ENCODE measurements at regions not wholly inside any gene's neighbourhood (a gene's known extent, or its start where the extent isn't known, plus 50 kb on each side); places are given as distances from the start of the nearest gene placed in this dataset.

GRCh38 chr4:163654621-163655020, 160.1 kb downstream of the TMA16 start:
- peaks cover 32% of the 10 kb centered on the region for H3K9me3 ChIP-seq (ENCODE audit: control insufficient read depth, low read length)
- Mint-ChIP-seq H3K27me3 (ENCODE audit: insufficient read depth) (no peaks in the 10 kb centered on the region), H3K9me3 (peaks cover 38% of the 10 kb centered on the region), H3K4me3 (no peak overlapping the region), H3K4me1 (peaks cover 3% of the 10 kb centered on the region), H3K27ac (no peak overlapping the region), H3K36me3 (ENCODE audit: low read depth) (peaks cover 4% of the 10 kb centered on the region)
- no peaks in the 10 kb centered on the region for H3K27me3 ChIP-seq (ENCODE audit: control insufficient read depth, insufficient read depth, low read length, poor library complexity, severe bottlenecking)
- no peaks in the 10 kb centered on the region for H3K4me1 ChIP-seq (ENCODE audit: control insufficient read depth, insufficient read depth, low read length)
- H3K36me3 ChIP-seq (ENCODE audit: control insufficient read depth, insufficient read depth, low read length): no peaks in the 10 kb centered on the region
- no peak for TF ChIP-seq CTCF (conservative IDR thresholded peaks at IDR 0.05)
- 73 to 90% methylated on average over 1 to 2 of the region's 2 CpGs for WGBS, 2 experiments (ENCODE audit: insufficient coverage in 1 of 2, insufficient read length in 1 of 2)
- no peak overlapping the region for H3K4me3 ChIP-seq (ENCODE audit: low read length)
- H3K9ac ChIP-seq (ENCODE audit: extremely low read depth, low read length, poor library complexity, severe bottlenecking): no peak overlapping the region
- no peak overlapping the region for H3K27ac ChIP-seq (ENCODE audit: low read depth, low read length)
- DNase-seq: no peak

GRCh38 chr4:163660636-163661035, 166.1 kb downstream of the TMA16 start:
- no peak for TF ChIP-seq CTCF (conservative IDR thresholded peaks at IDR 0.05)
- peaks cover 35% of the 10 kb centered on the region for H3K9me3 Mint-ChIP-seq
- no peaks in the 10 kb centered on the region for H3K4me1 ChIP-seq (ENCODE audit: control insufficient read depth, insufficient read depth, low read length)
- H3K9me3 ChIP-seq (ENCODE audit: control insufficient read depth, low read length): peaks cover 21% of the 10 kb centered on the region
- H3K4me3 Mint-ChIP-seq: no peak overlapping the region
- H3K27ac Mint-ChIP-seq: no peak overlapping the region
- no peak overlapping the region for H3K9ac ChIP-seq (ENCODE audit: extremely low read depth, low read length, poor library complexity, severe bottlenecking)
- no peaks in the 10 kb centered on the region for H3K27me3 Mint-ChIP-seq (ENCODE audit: insufficient read depth)
- no peak overlapping the region for H3K27ac ChIP-seq (ENCODE audit: low read depth, low read length)
- H3K27me3 ChIP-seq (ENCODE audit: control insufficient read depth, insufficient read depth, low read length, poor library complexity, severe bottlenecking): no peaks in the 10 kb centered on the region
- DNase-seq: no peak
- H3K36me3 Mint-ChIP-seq (ENCODE audit: low read depth): peaks cover 4% of the 10 kb centered on the region
- no peaks in the 10 kb centered on the region for H3K36me3 ChIP-seq (ENCODE audit: control insufficient read depth, insufficient read depth, low read length)
- H3K4me1 Mint-ChIP-seq: no peaks in the 10 kb centered on the region
- no peak overlapping the region for H3K4me3 ChIP-seq (ENCODE audit: low read length)
- 86 to 100% methylated on average over 1 of the region's 1 CpG for WGBS, 2 experiments (ENCODE audit: insufficient coverage in 1 of 2, insufficient read length in 1 of 2)

GRCh38 chr4:163662768-163663167, 168.3 kb downstream of the TMA16 start:
- TF ChIP-seq CTCF (conservative IDR thresholded peaks at IDR 0.05): no peak
- no peaks in the 10 kb centered on the region for H3K36me3 ChIP-seq (ENCODE audit: control insufficient read depth, insufficient read depth, low read length)
- no peak overlapping the region for H3K27ac Mint-ChIP-seq
- no peak overlapping the region for H3K4me3 Mint-ChIP-seq
- no peaks in the 10 kb centered on the region for H3K27me3 Mint-ChIP-seq (ENCODE audit: insufficient read depth)
- DNase-seq: no peak
- peaks cover 8% of the 10 kb centered on the region for H3K9me3 ChIP-seq (ENCODE audit: control insufficient read depth, low read length)
- no peak overlapping the region for H3K4me3 ChIP-seq (ENCODE audit: low read length)
- H3K27me3 ChIP-seq (ENCODE audit: control insufficient read depth, insufficient read depth, low read length, poor library complexity, severe bottlenecking): no peaks in the 10 kb centered on the region
- 89 to 100% methylated on average over 1 to 5 of the region's 6 CpGs for WGBS, 2 experiments (ENCODE audit: insufficient coverage in 1 of 2, insufficient read length in 1 of 2)
- H3K4me1 Mint-ChIP-seq: no peaks in the 10 kb centered on the region
- H3K9me3 Mint-ChIP-seq: peaks cover 14% of the 10 kb centered on the region
- no peaks in the 10 kb centered on the region for H3K36me3 Mint-ChIP-seq (ENCODE audit: low read depth)
- H3K27ac ChIP-seq (ENCODE audit: low read depth, low read length): no peak overlapping the region
- H3K9ac ChIP-seq (ENCODE audit: extremely low read depth, low read length, poor library complexity, severe bottlenecking): no peak overlapping the region
- H3K4me1 ChIP-seq (ENCODE audit: control insufficient read depth, insufficient read depth, low read length): no peaks in the 10 kb centered on the region
